ENCODE measurements at regions not wholly inside any gene's neighbourhood (a gene's known extent, or its start where the extent isn't known, plus 50 kb on each side); places are given as distances from the start of the nearest gene placed in this dataset.

DNA sequence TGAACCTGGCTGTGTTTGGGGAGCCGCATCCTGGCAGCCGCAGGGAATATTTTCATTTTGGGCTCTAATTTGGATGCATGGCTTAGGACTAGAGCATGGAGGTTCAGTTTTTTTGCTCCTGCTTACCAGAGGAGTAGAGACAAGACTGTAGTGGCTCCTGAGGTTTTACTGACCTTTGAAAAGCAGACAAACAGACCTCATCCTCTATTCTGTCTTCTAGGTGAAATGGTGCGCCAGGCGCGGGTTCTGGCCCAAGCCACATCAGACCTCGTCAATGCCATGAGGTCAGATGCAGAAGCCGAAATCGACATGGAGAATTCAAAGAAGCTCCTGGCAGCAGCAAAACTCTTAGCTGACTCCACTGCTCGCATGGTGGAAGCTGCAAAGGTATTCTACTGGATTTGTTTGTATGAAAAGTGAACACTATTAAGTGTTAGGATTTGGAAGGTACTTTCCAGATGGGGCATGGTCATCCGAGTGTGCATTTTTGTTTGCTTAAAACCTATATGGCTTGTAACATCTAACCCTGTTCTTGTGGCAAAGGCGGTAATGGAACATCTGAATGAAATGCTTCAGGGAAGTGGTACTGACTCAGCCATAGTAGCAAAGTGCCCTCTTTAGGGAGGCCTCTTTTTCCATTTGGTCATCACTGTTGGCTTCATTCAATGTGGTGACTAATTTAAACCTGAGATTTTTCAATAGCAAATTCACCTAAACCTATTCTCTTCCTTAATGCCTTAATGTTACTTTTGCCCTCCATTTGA is 330.7 kb upstream of the TPM1 start:
- Histone ChIP-seq H3K36me3 (peaks cover 6% of the 10 kb centered on the region), H3K27ac (no peak overlapping the region), H3K27me3 (no peaks in the 10 kb centered on the region), H3K4me3 (no peak overlapping the region), H3K4me1 (no peaks in the 10 kb centered on the region), H3K9me3 (no peaks in the 10 kb centered on the region)
- DNase-seq (ENCODE audit: low spot score): no peak
- TF ChIP-seq, protein P1, sequence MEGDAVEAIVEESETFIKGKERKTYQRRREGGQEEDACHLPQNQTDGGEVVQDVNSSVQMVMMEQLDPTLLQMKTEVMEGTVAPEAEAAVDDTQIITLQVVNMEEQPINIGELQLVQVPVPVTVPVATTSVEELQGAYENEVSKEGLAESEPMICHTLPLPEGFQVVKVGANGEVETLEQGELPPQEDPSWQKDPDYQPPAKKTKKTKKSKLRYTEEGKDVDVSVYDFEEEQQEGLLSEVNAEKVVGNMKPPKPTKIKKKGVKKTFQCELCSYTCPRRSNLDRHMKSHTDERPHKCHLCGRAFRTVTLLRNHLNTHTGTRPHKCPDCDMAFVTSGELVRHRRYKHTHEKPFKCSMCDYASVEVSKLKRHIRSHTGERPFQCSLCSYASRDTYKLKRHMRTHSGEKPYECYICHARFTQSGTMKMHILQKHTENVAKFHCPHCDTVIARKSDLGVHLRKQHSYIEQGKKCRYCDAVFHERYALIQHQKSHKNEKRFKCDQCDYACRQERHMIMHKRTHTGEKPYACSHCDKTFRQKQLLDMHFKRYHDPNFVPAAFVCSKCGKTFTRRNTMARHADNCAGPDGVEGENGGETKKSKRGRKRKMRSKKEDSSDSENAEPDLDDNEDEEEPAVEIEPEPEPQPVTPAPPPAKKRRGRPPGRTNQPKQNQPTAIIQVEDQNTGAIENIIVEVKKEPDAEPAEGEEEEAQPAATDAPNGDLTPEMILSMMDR (IDR thresholded peaks at IDR 0.05): no peak

DNA sequence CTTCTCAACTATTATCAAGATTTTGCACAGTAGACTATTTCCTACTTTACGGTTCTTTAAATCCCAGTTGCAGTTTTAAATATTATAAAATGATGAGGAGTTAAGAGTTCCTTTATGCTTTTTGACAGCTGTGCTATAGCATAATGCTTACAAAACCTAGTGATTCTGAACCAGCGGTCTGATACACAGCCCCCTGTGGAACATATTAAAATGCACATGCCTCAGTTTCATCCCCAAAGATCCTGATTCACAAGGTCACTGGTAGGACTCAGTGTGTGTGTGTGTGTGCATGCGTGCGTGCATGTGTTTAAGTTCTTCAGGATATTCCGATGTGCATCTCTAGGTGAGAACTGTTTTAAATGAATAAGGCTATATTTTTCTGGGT is 330.1 kb upstream of the TPM1 start:
- H3K9me3 ChIP-seq: no peaks in the 10 kb centered on the region
- no peak overlapping the region for H3K27ac ChIP-seq
- no peak for DNase-seq (ENCODE audit: low spot score)
- no peak overlapping the region for H3K4me3 ChIP-seq
- H3K4me1 ChIP-seq: no peaks in the 10 kb centered on the region
- TF ChIP-seq, protein P1 (IDR thresholded peaks at IDR 0.05): no peak
- H3K36me3 ChIP-seq: peaks cover 12% of the 10 kb centered on the region
- H3K27me3 ChIP-seq: no peaks in the 10 kb centered on the region

DNA sequence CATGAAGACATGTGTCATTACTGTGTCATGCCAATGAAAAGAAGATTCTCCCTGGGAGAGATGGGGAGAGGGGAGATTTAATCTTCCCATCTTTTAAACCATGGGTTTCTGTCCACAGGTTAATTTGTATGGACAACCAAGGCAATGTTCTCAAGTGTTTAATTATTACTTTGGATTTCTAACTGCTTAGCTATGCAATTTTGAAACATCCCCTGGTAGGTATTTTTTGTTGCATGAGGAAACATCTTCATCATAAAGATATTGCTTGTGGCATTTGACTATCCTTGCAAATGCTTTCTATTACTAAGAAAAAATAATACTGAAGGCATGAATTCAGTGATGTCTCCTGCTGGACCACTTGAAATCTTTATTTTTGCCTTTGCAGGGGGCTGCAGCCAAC is 326.6 kb upstream of the TPM1 start:
- no peak overlapping the region for H3K4me3 ChIP-seq
- H3K27ac ChIP-seq: no peak overlapping the region
- H3K9me3 ChIP-seq: no peaks in the 10 kb centered on the region
- TF ChIP-seq, protein P1 (IDR thresholded peaks at IDR 0.05): no peak
- H3K4me1 ChIP-seq: no peaks in the 10 kb centered on the region
- DNase-seq (ENCODE audit: low spot score): no peak
- peaks cover 31% of the 10 kb centered on the region for H3K36me3 ChIP-seq
- H3K27me3 ChIP-seq: no peaks in the 10 kb centered on the region

DNA sequence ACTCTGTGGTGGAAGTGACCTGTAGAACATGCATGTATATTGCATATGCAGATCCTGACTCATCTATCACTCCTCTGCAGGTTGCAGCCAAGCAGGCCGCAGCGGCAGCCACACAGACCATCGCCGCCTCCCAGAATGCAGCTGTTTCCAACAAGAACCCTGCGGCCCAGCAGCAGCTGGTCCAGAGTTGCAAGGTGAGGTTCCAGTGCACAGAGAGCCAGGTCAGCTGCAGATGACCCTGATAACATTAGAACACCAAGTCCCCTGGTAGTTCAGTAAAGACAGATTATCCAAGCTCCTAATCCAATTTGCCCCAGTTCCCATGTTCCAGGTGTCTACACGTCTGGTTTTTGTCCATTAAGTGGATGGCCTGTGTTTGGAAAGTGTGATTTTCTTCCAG is 325.1 kb upstream of the TPM1 start:
- no peaks in the 10 kb centered on the region for H3K9me3 ChIP-seq
- H3K4me1 ChIP-seq: no peaks in the 10 kb centered on the region
- no peak overlapping the region for H3K27ac ChIP-seq
- TF ChIP-seq, protein P1 (IDR thresholded peaks at IDR 0.05): no peak
- DNase-seq (ENCODE audit: low spot score): no peak
- H3K4me3 ChIP-seq: no peak overlapping the region
- no peaks in the 10 kb centered on the region for H3K27me3 ChIP-seq
- peaks cover 35% of the 10 kb centered on the region for H3K36me3 ChIP-seq

DNA sequence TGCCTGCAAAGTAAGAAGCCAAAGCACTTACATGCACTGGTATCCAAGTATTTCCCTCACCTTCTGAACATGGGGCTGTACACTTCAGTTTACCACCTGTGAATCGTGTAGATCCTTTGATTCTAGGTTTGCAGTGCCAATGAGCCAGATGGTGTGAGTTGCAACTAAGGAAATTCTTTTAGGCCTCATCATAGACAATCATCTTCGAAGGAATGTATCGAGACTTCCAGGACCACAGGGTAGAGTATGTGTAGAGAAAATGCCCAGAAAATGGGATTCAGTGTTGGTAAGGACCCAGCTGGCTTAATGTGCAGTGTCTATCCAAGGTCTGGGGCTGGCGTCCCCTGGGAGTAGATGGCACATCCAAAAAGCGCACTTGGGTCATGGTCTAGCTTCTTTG is 323.2 kb upstream of the TPM1 start:
- H3K36me3 ChIP-seq: peaks cover 42% of the 10 kb centered on the region
- H3K27ac ChIP-seq: no peak overlapping the region
- no peak overlapping the region for H3K4me3 ChIP-seq

More for the DNA sequence above, 323.2 kb upstream of the TPM1 start:
- no peaks in the 10 kb centered on the region for H3K27me3 ChIP-seq
- H3K9me3 ChIP-seq: no peaks in the 10 kb centered on the region
- TF ChIP-seq, protein P1 (IDR thresholded peaks at IDR 0.05): no peak
- no peaks in the 10 kb centered on the region for H3K4me1 ChIP-seq
- no peak for DNase-seq (ENCODE audit: low spot score)

Data from right atrium auricular region (tissue), 2 donors.